HG03097 (cell line): ENCODE measurements at regions not wholly inside any gene's neighbourhood (a gene's known extent, or its start where the extent isn't known, plus 50 kb on each side); places are given as distances from the start of the nearest gene placed in this dataset.

Source experiments
- ATAC-seq: cut with Tn5 transposase; IDR thresholded peaks from one replicate; pipeline ENCODE4 v1.9.1; 2021; ENCODE audit not compliant: unreplicated experiment, low FRiP score

DNA sequence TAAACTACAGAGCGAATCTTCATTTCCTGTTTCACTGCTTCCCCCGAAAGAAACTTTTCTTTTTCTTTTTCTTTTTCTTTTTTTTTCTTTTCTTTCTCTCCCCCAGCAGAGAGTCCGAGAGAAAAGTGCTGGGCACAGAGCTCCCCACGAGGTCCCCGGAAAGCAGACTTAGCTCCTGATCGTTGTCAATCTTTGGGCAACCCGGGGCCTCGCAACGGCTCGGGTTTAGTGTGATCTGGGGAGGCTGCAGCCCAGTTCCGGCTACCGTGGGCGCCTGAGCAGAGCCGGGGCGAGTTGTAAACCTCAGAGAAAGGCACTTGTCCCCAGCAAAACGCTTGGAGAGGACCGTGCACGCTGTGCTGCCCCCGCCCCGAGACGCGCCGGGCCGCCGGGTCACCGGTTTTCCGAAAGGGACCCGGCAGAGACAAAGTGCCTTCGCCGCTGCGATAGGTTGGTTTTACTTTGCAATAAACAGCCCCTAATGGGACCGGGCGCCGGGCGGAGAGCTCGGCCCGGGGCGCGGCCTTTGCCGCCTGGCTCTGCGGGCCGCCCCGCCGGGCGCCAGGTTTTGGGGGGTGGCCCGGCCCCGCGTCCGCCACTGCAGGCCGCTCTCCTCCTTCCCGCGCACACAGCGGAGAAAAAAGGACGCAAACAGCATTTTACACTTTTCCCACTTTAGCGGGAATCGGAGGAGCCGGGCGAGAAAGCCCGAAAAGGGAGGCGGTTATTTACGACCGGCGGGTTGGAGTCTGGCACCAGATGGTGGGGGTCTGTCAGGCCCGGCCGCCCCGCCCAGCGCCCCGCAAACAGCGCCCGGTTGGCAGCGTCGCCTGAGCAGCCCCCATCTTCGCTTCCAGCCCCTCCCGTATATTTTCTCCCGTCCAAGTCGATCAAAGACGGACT is 136.0 kb downstream of the INSIG2 start:
- ATAC-seq, result no peak

- ATAC-seq, result no peak
These were observed 135.3 kb downstream of the INSIG2 start for GRCh38 chr2:118223511-118223991.

GRCh38 chr2:118222672-118223421 is 134.6 kb downstream of the INSIG2 start:
- ATAC-seq, result no peak

GRCh38 chr2:118222273-118222594 is 134.0 kb downstream of the INSIG2 start:
- no peak for ATAC-seq

DNA sequence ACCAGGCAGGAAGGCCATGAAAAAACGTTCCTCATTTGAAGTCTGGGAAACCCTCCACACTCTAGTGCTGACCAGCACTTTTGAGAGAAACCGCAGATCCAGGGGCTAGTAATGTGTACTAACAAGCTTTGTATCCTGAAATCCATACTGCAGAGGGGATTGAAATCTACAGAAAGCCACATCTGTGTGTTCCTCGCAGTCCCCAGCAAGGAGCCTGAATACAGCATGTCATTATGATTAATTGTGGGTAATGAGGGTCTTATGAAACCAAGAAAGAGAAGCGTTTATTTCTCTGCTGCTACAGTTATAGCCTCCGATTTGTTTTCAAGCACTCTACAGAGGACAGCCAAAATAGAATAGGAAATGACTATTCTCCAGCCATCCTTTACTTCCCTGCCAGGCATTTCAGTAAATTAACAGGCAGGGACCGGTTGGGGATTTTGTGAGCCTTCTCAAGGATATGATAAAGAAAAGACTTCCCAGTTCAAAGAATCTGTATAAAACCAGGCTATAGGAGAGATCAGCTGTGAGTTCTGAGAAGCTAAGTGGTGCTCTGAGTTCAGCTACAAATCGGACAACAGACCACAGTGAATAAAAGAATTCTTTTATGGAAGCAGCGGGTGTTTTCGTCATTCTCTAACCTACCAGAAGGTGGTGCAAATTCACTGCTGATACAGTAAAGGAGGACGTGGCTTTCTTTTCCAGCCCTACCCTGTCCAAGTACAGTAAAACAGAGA is 133.4 kb downstream of the INSIG2 start:
- peak; percentile 63 for ATAC-seq

- no peak for ATAC-seq
These were observed 131.3 kb downstream of the INSIG2 start for GRCh38 chr2:118219611-118220010.

DNA sequence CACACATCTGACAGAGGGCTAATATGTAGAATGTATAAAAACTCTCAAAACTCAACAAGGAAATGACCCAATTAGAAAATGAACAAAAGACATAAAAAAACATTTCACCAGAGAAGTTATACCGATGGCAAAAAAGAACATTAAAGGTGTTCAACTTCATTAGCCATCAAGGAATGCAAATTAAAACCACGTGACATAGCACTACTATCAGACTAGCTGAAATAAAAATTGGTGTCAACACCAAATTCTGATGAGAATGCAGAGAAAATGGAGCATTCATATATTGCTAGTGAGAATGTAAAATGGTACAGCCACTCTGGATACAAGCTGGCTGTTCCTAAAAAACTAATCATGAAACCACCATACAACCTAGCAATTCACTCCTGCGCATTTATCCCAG is 128.0 kb downstream of the INSIG2 start:
- ATAC-seq, result no peak

DNA sequence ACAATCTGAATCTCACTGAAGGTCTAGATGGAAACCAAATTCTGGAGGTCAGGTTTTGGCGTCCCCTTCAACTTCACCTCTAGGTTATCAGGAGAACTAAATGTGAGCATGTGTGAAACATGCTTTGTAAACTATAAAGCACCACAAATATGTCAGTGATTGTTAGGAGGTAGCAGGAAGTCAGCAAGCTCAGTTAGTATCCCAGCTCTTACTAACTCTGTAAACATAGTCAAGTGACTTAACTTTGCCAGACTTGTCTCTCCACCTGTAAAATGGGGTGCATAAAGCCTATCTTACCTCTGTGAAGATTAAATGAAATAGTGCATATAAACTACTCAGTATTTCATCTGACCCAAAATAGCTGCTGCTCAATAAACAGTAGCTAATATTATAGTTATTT is 121.5 kb downstream of the INSIG2 start:
- ATAC-seq, result no peak

DNA sequence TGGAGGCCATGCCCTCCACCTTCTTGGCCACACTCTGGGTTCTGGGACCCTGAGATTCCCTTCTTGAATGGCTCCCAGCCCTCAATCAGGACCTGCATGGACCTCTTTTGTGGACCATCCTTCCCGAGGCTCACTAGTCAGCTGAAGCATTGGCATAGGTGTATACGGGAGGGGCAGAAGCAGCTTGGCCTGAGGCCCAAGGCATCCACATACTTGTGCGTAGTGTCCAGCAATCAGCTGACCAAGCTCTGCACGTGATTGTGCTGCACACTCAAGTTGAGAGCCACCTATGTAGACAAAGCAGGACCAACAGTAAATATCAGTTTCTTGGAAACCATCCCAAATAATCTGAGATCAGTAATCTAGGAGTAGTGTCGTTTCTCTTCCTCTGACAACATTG is 119.6 kb downstream of the INSIG2 start:
- ATAC-seq, result no peak

GRCh38 chr2:118202707-118203303 is 114.5 kb downstream of the INSIG2 start:
- no peak for ATAC-seq

DNA sequence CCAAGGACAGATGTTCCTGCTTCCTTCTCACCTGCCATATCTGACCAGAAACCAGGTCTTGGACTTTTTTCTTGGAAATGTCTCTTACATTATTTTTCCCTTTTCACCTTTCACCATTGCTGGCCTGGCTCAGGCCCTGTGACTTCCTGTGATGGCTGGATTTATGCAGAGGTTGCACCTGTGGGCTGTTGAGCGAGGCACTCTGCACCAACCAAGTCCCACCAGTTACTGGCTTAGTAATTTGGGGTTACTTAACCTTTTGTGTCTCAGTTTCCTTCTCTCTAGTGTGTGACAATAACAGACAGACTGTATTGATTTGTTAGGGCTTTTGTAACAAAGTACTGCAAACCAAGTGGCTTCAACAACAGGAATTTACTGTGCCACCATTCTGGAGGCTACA is 110.0 kb downstream of the INSIG2 start:
- no peak for ATAC-seq

GRCh38 chr2:118197011-118197675 is 108.9 kb downstream of the INSIG2 start:
- ATAC-seq, result no peak

- ATAC-seq, result no peak
These were observed 102.2 kb downstream of the INSIG2 start for GRCh38 chr2:118190474-118190873.

GRCh38 chr2:118186858-118187254 is 98.6 kb downstream of the INSIG2 start:
- ATAC-seq, result no peak

- ATAC-seq, result peak; percentile 90
These were observed 98.0 kb downstream of the INSIG2 start for GRCh38 chr2:118186110-118186857.

GRCh38 chr2:118185210-118186109 is 97.2 kb downstream of the INSIG2 start:
- peak; percentile 71 for ATAC-seq

DNA sequence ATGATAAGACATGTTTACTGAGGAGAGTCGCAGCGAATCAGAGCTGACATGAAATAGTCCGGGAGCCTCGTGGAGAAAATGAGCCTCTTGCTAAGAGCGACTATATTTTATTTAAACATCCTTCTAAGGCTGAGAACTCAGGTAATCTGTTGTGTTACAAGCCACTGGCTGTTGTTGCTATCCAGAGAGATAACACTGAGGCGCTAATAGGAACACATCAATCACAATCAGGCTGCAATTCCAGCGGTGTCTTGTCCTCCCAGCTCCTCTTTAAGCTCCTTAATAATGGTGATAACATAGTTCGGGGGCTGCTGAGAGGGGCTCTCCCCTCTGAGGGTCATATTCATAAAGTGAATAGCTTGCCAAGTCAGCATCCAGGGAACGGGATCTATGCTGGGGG is 95.1 kb downstream of the INSIG2 start:
- ATAC-seq, result no peak

DNA sequence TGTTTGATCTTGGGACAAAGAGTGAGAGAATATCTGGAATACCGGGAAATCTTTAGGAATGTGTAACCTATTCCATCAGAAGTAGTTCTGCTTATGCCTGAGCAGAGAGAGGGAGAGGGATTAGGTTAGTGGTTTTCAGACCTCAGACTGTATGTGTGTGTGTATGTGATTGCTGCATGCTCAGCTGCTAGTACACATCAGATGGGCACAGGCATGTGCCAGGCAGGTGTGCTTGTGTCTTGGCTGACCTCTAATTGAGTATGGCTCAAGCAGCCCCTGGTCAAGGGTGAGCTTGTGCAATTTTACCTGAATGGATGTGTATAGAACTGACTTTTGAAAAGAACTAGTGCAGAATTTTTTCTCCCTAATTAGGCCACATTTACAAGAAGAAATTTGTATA is 91.2 kb downstream of the INSIG2 start:
- ATAC-seq, result no peak

DNA sequence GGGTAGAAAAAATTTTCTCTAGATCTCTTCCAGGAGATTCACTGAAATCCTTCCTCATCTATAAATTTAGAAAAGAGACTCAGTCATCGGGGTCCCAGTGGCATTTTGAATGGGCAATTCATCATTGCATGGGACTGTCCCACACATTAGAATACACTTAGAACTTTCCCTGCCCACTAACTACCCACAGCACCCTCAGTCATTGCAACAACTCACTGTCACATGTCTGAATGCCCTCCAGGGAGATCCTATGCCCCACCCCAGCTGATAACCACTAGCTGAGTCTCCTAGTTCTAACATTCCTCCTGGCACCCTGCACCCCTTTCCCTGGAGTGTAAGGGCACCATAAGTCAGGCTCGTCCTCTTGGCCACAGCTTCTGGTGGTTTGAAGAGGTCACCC is 89.6 kb downstream of the INSIG2 start:
- ATAC-seq, result no peak
